ENCODE measurements at regions not wholly inside any gene's neighbourhood (a gene's known extent, or its start where the extent isn't known, plus 50 kb on each side); places are given as distances from the start of the nearest gene placed in this dataset.

GRCh38 chr6:4560221-4561077 is 215.8 kb upstream of the CDYL start:
- no peaks in the 10 kb centered on the region for H3K9me3 ChIP-seq
- no peak overlapping the region for H3K4me3 ChIP-seq (ENCODE audit: low read depth in 1 of 2, low read length in 1 of 2)
- H3K36me3 ChIP-seq = no peaks in the 10 kb centered on the region

DNA sequence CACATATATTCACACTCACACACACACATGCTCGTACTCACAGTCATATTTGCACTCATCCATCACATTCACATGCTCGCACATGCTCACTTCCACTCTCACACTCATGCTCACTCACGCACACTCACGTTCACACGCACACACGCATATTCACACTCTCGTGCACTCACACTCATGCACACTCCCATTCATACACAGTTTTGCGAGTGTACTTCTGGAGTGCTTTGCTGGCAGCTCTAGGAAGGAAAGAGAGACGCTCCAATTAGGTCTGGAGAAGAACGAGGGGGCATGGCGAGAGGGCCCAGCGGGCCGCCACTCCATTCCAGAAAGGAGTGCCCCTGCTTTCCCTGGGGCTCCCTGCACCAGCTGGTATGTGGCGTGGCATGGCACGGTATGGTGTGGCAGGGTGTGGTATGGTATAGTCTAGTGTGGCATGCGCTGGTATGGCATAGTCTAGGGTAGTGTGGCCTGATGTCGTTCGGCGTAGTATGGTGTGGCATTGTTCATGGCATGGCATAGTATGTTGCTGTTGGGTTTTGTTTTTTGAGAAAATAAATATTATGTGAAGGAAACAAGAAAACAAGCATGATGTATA is 216.8 kb upstream of the CDYL start:
- H3K27ac ChIP-seq = no peak overlapping the region
- H3K4me1 ChIP-seq (ENCODE audit: control insufficient read depth in 1 of 2, insufficient read depth in 1 of 2, low read depth in 1 of 2, low read length in 1 of 2) = no peaks in the 10 kb centered on the region
- no peaks in the 10 kb centered on the region for H3K27me3 ChIP-seq
- H3K4me3 ChIP-seq (ENCODE audit: low read depth in 1 of 2, low read length in 1 of 2) = no peak overlapping the region
- H3K36me3 ChIP-seq = no peaks in the 10 kb centered on the region
- TF ChIP-seq, protein P1, sequence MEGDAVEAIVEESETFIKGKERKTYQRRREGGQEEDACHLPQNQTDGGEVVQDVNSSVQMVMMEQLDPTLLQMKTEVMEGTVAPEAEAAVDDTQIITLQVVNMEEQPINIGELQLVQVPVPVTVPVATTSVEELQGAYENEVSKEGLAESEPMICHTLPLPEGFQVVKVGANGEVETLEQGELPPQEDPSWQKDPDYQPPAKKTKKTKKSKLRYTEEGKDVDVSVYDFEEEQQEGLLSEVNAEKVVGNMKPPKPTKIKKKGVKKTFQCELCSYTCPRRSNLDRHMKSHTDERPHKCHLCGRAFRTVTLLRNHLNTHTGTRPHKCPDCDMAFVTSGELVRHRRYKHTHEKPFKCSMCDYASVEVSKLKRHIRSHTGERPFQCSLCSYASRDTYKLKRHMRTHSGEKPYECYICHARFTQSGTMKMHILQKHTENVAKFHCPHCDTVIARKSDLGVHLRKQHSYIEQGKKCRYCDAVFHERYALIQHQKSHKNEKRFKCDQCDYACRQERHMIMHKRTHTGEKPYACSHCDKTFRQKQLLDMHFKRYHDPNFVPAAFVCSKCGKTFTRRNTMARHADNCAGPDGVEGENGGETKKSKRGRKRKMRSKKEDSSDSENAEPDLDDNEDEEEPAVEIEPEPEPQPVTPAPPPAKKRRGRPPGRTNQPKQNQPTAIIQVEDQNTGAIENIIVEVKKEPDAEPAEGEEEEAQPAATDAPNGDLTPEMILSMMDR (IDR thresholded peaks at IDR 0.05) = no peak
- no peaks in the 10 kb centered on the region for H3K9me3 ChIP-seq

More at GRCh38 chr6:4560221-4561077, 215.8 kb upstream of the CDYL start:
- no peaks in the 10 kb centered on the region for H3K4me1 ChIP-seq (ENCODE audit: control insufficient read depth in 1 of 2, insufficient read depth in 1 of 2, low read depth in 1 of 2, low read length in 1 of 2)
- H3K27ac ChIP-seq = no peak overlapping the region
- H3K27me3 ChIP-seq = no peaks in the 10 kb centered on the region
- TF ChIP-seq, protein P1 (IDR thresholded peaks at IDR 0.05) = no peak

DNA sequence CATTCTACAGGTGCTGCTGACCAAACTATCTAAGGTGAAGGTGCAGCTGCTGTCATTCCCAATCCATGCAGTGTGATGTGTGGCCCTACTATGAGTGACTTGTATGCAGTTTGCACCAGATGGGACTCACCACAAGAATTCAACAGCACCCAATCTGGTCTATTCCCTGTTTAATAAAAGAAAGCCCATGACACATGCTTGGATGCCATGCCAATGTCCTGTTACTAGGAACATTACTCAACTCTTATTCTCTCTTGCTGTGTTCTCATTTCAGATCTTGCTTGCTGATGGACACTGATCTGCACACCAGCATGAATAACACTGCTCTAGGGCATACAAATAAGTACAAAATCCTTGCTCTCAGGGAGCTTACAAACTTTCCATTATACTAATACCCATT is 221.6 kb upstream of the CDYL start:
- Histone ChIP-seq H3K9me3 (no peaks in the 10 kb centered on the region), H3K27me3 (no peaks in the 10 kb centered on the region), H3K27ac (no peak overlapping the region), H3K4me1 (ENCODE audit: control insufficient read depth in 1 of 2, insufficient read depth in 1 of 2, low read depth in 1 of 2, low read length in 1 of 2) (no peaks in the 10 kb centered on the region), H3K36me3 (no peaks in the 10 kb centered on the region), H3K4me3 (ENCODE audit: low read depth in 1 of 2, low read length in 1 of 2) (no peak overlapping the region)
- TF ChIP-seq, protein P1 (IDR thresholded peaks at IDR 0.05) = no peak

DNA sequence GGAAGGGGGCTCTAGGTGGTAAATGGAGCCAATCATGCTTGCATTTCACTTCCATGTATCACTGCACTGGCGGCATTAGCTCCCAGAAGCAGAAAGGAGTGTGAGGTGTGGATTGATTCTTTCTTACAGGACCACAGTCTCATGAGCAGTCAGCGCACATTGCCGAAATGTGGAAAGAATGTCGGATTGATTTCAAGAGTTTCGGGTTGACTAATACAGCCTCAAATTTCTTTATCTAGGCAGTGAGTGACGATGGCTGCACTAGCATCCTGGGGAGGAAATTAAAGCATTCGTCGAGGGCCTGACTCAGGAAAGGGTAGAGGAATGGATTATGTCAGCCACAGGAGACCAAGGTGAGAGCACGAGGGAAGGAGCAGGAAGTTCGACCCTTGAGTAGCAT is 222.8 kb upstream of the CDYL start:
- no peak overlapping the region for H3K27ac ChIP-seq
- H3K4me1 ChIP-seq (ENCODE audit: control insufficient read depth in 1 of 2, insufficient read depth in 1 of 2, low read depth in 1 of 2, low read length in 1 of 2) = no peaks in the 10 kb centered on the region
- no peaks in the 10 kb centered on the region for H3K36me3 ChIP-seq
- TF ChIP-seq, protein P1 (IDR thresholded peaks at IDR 0.05) = no peak
- H3K4me3 ChIP-seq (ENCODE audit: low read depth in 1 of 2, low read length in 1 of 2) = no peak overlapping the region
- H3K9me3 ChIP-seq = no peaks in the 10 kb centered on the region
- H3K27me3 ChIP-seq = no peaks in the 10 kb centered on the region

DNA sequence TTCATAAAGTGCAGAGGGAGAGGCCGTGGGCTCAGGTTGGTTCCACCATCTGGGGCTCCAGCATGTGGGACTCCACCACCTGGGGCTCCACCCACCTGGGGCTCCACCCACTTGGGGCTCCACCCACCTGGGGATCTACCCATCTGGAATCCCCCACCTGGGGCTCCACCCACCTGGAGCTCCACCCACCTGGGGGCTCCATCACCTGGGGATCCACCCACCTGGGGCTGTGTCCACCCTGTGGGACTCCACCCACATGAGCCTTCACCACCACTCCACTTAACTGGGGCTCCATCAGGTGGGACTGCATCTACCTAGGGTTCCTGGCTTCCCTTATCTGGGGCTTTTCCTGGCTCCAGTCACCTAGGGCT is 226.0 kb upstream of the CDYL start:
- TF ChIP-seq, protein P1 (IDR thresholded peaks at IDR 0.05) = no peak
- no peaks in the 10 kb centered on the region for H3K4me1 ChIP-seq (ENCODE audit: control insufficient read depth in 1 of 2, insufficient read depth in 1 of 2, low read depth in 1 of 2, low read length in 1 of 2)

More for the DNA sequence above, 226.0 kb upstream of the CDYL start:
- H3K36me3 ChIP-seq = no peaks in the 10 kb centered on the region
- H3K27ac ChIP-seq = no peak overlapping the region
- H3K9me3 ChIP-seq = no peaks in the 10 kb centered on the region
- H3K4me3 ChIP-seq (ENCODE audit: low read depth in 1 of 2, low read length in 1 of 2) = no peak overlapping the region
- H3K27me3 ChIP-seq = no peaks in the 10 kb centered on the region
